Stomach (tissue), 4 donors: ENCODE measurements at regions not wholly inside any gene's neighbourhood (a gene's known extent, or its start where the extent isn't known, plus 50 kb on each side); places are given as distances from the start of the nearest gene placed in this dataset.

ENCODE experiments used
- POLR2A ChIP-seq, 4 donors: fragments of 450-650 bp; IDR thresholded peaks; one replicate each; pipeline ENCODE4 v1.6.1; 2016; ENCODE audit warnings: antibody characterized with exemption in 4 of 4, control low read depth in 2 of 4, mild to moderate bottlenecking in 1 of 4, moderate library complexity in 1 of 4
- POLR2AphosphoS5 ChIP-seq, 3 donors: sonication (generic); formaldehyde crosslinking; IDR thresholded peaks; one replicate each; pipeline ENCODE4 v1.6.1; 2016; ENCODE audit warnings: antibody characterized with exemption in 3 of 3
- TF ChIP-seq, protein P1 (sequence below), 7 experiments: fragments of 450-650 bp in 4 of 7; fragments of 200-600 bp in 3 of 7; sonication (generic) in 3 of 7; IDR thresholded peaks; one replicate each; pipeline ENCODE4 v1.5.1; 2016 to 2019; ENCODE audit warnings: antibody characterized with exemption in 7 of 7, control low read depth in 2 of 7, mild to moderate bottlenecking in 1 of 7

- TF ChIP-seq, protein P1, sequence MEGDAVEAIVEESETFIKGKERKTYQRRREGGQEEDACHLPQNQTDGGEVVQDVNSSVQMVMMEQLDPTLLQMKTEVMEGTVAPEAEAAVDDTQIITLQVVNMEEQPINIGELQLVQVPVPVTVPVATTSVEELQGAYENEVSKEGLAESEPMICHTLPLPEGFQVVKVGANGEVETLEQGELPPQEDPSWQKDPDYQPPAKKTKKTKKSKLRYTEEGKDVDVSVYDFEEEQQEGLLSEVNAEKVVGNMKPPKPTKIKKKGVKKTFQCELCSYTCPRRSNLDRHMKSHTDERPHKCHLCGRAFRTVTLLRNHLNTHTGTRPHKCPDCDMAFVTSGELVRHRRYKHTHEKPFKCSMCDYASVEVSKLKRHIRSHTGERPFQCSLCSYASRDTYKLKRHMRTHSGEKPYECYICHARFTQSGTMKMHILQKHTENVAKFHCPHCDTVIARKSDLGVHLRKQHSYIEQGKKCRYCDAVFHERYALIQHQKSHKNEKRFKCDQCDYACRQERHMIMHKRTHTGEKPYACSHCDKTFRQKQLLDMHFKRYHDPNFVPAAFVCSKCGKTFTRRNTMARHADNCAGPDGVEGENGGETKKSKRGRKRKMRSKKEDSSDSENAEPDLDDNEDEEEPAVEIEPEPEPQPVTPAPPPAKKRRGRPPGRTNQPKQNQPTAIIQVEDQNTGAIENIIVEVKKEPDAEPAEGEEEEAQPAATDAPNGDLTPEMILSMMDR (IDR thresholded peaks at IDR 0.05): no peak
- TF ChIP-seq POLR2A (IDR thresholded peaks at IDR 0.05) (no peak), POLR2AphosphoS5 (IDR thresholded peaks at IDR 0.05) (no peak)
Observed at GRCh38 chr5:133753856-133754255, 141.5 kb upstream of the FSTL4 start.
